Omental fat pad (tissue), 3 donors: ENCODE measurements at regions not wholly inside any gene's neighbourhood (a gene's known extent, or its start where the extent isn't known, plus 50 kb on each side); places are given as distances from the start of the nearest gene placed in this dataset.
A peak's percentile ranks its signal among the peaks of the same experiment; 100 is the strongest.

Experiments
- ATAC-seq: fragments of 150-250 bp; one replicate; pipeline ENCODE4 v1.9.1; 2016; ENCODE audit warnings: mild to moderate bottlenecking, moderate library complexity; ENCODE audit not compliant: low FRiP score
- DNase-seq: peaks from one replicate; pipeline ENCODE4 v3.0.0-alpha.2; 2019; ENCODE audit warnings: low spot score
- CTCF ChIP-seq, 3 donors: fragments of 450-650 bp; IDR thresholded peaks; one replicate each; pipeline ENCODE4 v1.5.1; 2016 to 2017; ENCODE audit warnings: antibody characterized with exemption in 3 of 3, mild to moderate bottlenecking in 3 of 3, moderate library complexity in 2 of 3

- no peak for TF ChIP-seq CTCF (IDR thresholded peaks at IDR 0.05)
- no peak for DNase-seq
- ATAC-seq: no peak
Observed at GRCh38 chr2:12257476-12257875, 459.3 kb upstream of the TRIB2 start.

- TF ChIP-seq CTCF (IDR thresholded peaks at IDR 0.05): no peak
- ATAC-seq (no peak), DNase-seq (no peak)
Observed at GRCh38 chr2:12259493-12259892, 457.2 kb upstream of the TRIB2 start.

- no peak for TF ChIP-seq CTCF (IDR thresholded peaks at IDR 0.05)
- DNase-seq (no peak), ATAC-seq (no peak)
Observed at GRCh38 chr2:12261986-12262680, 454.6 kb upstream of the TRIB2 start.

- ATAC-seq: peak; percentile 84
- TF ChIP-seq CTCF (IDR thresholded peaks at IDR 0.05): no peak
Observed at GRCh38 chr2:12262681-12263436, 453.9 kb upstream of the TRIB2 start.

GRCh38 chr2:12263730-12264129 lies 453.0 kb upstream of the TRIB2 start:
- DNase-seq: no peak
- no peak for ATAC-seq
- TF ChIP-seq CTCF (IDR thresholded peaks at IDR 0.05): no peak

More at GRCh38 chr2:12262681-12263436, 453.9 kb upstream of the TRIB2 start:
- no peak for DNase-seq

- ATAC-seq (no peak), DNase-seq (no peak)
- no peak for TF ChIP-seq CTCF (IDR thresholded peaks at IDR 0.05)
Observed at GRCh38 chr2:12264146-12264545, 452.6 kb upstream of the TRIB2 start.

- ATAC-seq (no peak), DNase-seq (no peak)
- TF ChIP-seq CTCF (IDR thresholded peaks at IDR 0.05): no peak
Observed at GRCh38 chr2:12265646-12266045, 451.1 kb upstream of the TRIB2 start.
